CD4-positive, alpha-beta T cell treated with Interleukin-10 for 1 hour (primary cell): ENCODE measurements at regions not wholly inside any gene's neighbourhood (a gene's known extent, or its start where the extent isn't known, plus 50 kb on each side); places are given as distances from the start of the nearest gene placed in this dataset.
A peak's percentile ranks its signal among the peaks of the same experiment; 100 is the strongest.
"Not testable (repeated sequence)": the region's sequence is repeated elsewhere in the genome, so short reads cannot be mapped to it uniquely, and the experiment has no call there.

ENCODE experiments used
- DNase-seq: peaks from one replicate; pipeline ENCODE4 v3.0.0-alpha.2; 2020

DNA sequence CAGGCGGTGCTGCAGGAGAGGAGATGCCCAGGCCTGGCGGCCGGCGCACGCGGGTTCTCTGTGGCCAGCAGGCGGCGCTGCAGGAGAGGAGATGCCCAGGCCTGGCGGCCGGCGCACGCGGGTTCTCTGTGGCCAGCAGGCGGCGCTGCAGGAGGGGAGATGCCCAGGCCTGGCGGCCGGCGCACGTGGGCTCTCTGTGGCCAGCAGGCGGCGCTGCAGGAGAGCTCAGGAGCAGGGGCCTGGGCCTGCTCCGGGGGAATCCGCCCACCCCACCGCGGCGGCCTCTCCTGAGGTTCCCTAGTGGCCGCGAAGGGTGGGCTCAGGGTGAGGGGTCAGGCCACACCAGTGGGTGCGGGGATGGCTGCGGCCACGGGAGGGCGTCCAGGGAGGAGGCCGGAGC, 75.9 kb downstream of the OR4F16 start:
- not testable (repeated sequence) for DNase-seq

DNA sequence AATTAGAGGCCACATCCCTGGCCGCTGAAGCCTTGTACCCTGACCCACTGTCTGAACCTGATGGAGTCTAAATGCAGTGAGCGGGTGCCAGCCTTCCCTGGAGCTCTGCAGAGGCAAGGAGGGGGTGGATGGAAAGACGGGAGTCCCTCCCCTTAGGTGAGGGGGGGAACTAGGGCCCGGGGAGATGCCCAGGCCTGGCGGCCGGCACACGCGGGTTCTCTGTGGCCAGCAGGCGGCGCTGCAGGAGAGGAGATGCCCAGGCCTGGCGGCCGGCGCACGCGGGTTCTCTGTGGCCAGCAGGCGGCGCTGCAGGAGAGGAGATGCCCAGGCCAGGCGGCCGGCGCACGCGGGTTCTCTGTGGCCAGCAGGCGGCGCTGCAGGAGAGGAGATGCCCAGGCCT, 77.3 kb downstream of the OR4F16 start:
- not testable (repeated sequence) for DNase-seq

- peak; percentile 46 for DNase-seq
Observed at GRCh38 chr1:605279-605678, 81.2 kb downstream of the OR4F16 start.

DNA sequence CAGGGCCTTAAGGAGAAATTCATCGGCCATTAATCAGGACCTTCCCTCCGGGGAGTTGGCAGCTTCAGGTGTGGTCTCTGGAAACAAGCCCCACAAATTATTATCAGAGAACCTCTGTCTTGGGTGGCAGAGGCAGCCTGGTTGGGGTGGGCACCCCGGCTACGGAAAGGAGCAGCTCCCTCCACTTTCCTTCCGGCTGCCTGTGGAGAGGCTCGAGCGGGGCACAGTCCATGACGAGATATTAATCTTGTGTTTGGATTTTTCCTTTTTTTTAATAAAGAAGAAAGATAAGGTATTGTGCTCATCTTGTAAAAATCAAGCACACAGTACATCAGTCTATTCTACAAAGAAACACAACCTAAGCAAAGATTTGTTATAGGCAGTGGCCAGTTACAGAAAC, 98.2 kb downstream of the OR4F16 start:
- not testable (repeated sequence) for DNase-seq

GRCh38 chr1:585992-586391, 100.5 kb downstream of the OR4F16 start:
- peak; percentile 46 for DNase-seq
